ENCODE measurements at regions not wholly inside any gene's neighbourhood (a gene's known extent, or its start where the extent isn't known, plus 50 kb on each side); places are given as distances from the start of the nearest gene placed in this dataset.

DNA sequence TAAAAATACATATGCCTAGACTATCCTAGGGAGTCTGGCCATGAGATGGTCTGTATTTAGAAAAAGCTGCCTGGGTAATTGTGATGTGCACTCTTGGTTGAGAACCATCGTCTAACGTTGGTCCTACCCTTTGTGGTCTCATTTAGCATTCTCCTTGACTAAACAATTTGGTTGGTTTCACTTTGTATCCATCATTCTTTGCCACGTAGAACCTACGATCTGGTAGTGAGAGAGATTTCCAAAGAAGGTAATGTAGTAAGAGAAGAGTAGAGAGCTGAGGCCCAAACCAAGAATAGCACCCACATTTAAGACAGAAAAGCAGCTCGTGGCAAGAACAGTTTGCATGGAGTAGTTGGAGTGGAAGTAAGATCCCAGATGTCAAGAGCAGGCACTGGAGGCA is 219.8 kb downstream of the TMEM200A start:
- H3K4me3 ChIP-seq (ENCODE audit: low read depth, low read length): no peak overlapping the region
- no peak for DNase-seq (ENCODE audit: low read depth)
- TF ChIP-seq, protein P1, sequence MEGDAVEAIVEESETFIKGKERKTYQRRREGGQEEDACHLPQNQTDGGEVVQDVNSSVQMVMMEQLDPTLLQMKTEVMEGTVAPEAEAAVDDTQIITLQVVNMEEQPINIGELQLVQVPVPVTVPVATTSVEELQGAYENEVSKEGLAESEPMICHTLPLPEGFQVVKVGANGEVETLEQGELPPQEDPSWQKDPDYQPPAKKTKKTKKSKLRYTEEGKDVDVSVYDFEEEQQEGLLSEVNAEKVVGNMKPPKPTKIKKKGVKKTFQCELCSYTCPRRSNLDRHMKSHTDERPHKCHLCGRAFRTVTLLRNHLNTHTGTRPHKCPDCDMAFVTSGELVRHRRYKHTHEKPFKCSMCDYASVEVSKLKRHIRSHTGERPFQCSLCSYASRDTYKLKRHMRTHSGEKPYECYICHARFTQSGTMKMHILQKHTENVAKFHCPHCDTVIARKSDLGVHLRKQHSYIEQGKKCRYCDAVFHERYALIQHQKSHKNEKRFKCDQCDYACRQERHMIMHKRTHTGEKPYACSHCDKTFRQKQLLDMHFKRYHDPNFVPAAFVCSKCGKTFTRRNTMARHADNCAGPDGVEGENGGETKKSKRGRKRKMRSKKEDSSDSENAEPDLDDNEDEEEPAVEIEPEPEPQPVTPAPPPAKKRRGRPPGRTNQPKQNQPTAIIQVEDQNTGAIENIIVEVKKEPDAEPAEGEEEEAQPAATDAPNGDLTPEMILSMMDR (IDR thresholded peaks at IDR 0.05; ENCODE audit: insufficient read depth, low read length): no peak

- peak; percentile 92 for DNase-seq (ENCODE audit: low read depth)
- no peak overlapping the region for H3K4me3 ChIP-seq (ENCODE audit: low read depth, low read length)
- TF ChIP-seq, protein P1 (IDR thresholded peaks at IDR 0.05; ENCODE audit: insufficient read depth, low read length): no peak
These were observed 222.1 kb downstream of the TMEM200A start for GRCh38 chr6:130587778-130588520.

GRCh38 chr6:130593200-130593599 is 227.4 kb downstream of the TMEM200A start:
- no peak for DNase-seq (ENCODE audit: low read depth)
- TF ChIP-seq, protein P1 (IDR thresholded peaks at IDR 0.05; ENCODE audit: insufficient read depth, low read length): no peak
- H3K4me3 ChIP-seq (ENCODE audit: low read depth, low read length): no peak overlapping the region

DNA sequence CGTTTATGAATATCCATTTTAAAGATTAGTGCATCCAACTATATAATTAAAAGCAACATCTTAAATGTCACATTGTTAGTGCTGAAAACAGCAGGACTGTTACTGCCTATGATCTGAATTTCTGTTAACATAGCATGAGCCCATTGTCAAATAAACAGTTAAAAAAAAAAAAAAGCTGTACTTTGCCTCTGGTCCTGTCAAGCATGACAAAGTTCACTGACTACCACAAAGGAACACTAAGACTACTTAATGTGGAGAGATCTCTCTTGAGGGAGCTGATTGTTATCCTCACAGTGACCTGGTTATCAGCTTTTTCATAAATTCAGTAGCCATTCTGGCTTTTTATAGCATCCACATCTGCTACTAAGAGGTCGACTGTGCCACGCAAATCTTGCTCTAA is 228.1 kb downstream of the TMEM200A start:
- H3K4me3 ChIP-seq (ENCODE audit: low read depth, low read length): no peak overlapping the region
- no peak for DNase-seq (ENCODE audit: low read depth)
- TF ChIP-seq, protein P1 (IDR thresholded peaks at IDR 0.05; ENCODE audit: insufficient read depth, low read length): no peak

DNA sequence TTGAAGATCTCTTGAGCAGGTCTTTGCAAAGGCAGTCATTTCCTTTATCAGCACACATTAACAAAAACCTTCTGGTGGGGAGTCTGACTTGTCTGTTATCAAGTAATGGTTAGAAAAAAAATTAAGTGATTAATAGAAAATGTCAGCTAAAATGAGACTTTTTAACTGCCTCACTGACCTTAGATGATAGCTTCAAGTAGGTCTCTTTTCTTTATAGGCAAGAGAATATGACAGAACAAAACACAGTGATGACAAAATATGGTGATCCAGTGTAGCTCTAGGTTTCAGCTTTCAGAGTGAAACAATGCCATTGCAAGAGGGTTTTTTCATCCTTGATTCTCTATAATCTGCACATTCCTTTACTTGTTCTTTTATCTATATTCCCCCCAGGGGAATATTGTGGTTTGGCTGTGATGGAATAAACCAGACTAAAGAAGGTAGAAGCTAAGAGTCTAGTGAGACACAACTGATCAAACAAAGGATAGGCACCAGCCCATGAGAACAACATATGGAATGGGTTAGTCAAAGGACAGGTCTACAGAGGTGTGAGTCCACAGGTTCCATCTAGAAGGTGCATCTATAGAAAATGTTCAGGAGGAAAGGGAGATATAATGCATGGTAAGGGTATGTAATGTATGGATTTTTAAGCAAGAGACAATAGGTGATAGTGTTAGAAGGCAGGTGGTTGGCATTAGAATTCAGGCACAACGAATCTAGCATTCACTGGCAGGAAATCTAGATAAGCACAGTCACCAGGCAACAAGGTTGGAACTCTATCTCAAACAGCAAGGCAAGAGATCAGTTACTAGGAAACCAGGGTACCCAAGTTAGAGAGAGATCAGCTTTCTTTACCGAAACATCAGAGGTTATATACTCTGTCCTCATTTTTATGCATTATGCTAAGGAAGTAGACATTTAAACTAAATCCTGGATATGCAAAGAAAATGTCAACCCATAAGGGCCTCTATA is 228.9 kb upstream of the SMLR1 start:
- DNase-seq (ENCODE audit: low read depth): peak; percentile 88
- no peak overlapping the region for H3K4me3 ChIP-seq (ENCODE audit: low read depth, low read length)
- TF ChIP-seq, protein P1 (IDR thresholded peaks at IDR 0.05; ENCODE audit: insufficient read depth, low read length): no peak

DNA sequence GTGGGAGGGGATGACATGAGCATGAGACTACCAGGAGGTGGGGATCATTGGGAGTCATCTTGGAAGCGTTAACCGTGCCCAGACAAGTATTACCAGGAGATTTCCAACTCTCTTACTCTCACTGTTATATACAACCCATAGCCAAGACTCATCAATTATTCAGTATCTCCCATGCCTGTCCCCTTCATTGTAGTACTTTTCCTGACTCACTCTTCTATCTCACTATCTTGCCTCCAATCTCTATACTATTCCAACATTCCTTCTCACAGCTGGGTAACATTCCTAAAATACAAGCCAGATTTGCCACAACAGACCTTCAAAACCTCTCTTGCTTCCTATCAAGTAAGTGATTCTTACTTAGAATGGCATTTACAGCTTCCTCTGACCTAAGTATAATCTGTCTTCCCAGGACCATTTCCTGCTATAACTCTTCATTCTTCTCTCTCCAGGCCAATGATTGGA is 226.3 kb upstream of the SMLR1 start:
- no peak overlapping the region for H3K4me3 ChIP-seq (ENCODE audit: low read depth, low read length)
- DNase-seq (ENCODE audit: low read depth): peak; percentile 98
- TF ChIP-seq, protein P1 (IDR thresholded peaks at IDR 0.05; ENCODE audit: insufficient read depth, low read length): no peak
